Gastrocnemius medialis (tissue), 4 donors: ENCODE measurements at regions not wholly inside any gene's neighbourhood (a gene's known extent, or its start where the extent isn't known, plus 50 kb on each side); places are given as distances from the start of the nearest gene placed in this dataset.

ENCODE experiments used
- POLR2A ChIP-seq, 2 donors: fragments of 450-650 bp; IDR thresholded peaks; one replicate each; pipeline ENCODE4 v1.6.1; 2017; ENCODE audit warnings: antibody characterized with exemption in 2 of 2, mild to moderate bottlenecking in 2 of 2, moderate library complexity in 2 of 2
- TF ChIP-seq, protein P1 (sequence below), 5 experiments: fragments of 450-650 bp in 3 of 5; fragments of 200-600 bp in 2 of 5; sonication (generic) in 2 of 5; IDR thresholded peaks in 4 of 5; conservative IDR thresholded peaks in 1 of 5; 1 replicate in 4 of 5; 2 replicates in 1 of 5; pipeline ENCODE4 v1.5.1; 2016 to 2019; ENCODE audit warnings: antibody characterized with exemption in 5 of 5, mild to moderate bottlenecking in 3 of 5, moderate library complexity in 3 of 5

DNA sequence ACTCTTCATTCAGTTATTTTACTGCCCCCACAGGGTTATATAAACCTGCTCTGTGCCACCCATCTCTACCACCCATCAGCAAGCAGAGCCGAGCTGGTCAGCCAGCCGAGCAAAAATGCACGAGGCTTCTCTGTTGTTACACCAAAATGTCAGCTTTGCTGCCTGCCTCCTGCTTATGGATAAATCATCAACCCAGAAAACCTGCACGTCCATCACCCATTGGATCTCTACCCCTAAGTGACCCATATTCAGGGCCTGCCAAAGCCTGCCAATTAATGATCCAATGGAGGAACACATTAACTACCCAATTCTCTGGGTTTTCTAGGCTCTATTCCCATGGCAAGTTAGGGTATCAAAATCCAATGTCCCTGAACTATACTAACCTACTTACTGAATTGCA, 365.5 kb upstream of the ACVR2A start:
- TF ChIP-seq, protein P1, sequence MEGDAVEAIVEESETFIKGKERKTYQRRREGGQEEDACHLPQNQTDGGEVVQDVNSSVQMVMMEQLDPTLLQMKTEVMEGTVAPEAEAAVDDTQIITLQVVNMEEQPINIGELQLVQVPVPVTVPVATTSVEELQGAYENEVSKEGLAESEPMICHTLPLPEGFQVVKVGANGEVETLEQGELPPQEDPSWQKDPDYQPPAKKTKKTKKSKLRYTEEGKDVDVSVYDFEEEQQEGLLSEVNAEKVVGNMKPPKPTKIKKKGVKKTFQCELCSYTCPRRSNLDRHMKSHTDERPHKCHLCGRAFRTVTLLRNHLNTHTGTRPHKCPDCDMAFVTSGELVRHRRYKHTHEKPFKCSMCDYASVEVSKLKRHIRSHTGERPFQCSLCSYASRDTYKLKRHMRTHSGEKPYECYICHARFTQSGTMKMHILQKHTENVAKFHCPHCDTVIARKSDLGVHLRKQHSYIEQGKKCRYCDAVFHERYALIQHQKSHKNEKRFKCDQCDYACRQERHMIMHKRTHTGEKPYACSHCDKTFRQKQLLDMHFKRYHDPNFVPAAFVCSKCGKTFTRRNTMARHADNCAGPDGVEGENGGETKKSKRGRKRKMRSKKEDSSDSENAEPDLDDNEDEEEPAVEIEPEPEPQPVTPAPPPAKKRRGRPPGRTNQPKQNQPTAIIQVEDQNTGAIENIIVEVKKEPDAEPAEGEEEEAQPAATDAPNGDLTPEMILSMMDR (IDR thresholded peaks at IDR 0.05 in 4 of 5, conservative IDR thresholded peaks at IDR 0.05 in 1 of 5): no peak
- TF ChIP-seq POLR2A (IDR thresholded peaks at IDR 0.05): no peak
